Ovary (tissue), 7 donors: ENCODE measurements at regions not wholly inside any gene's neighbourhood (a gene's known extent, or its start where the extent isn't known, plus 50 kb on each side); places are given as distances from the start of the nearest gene placed in this dataset.

Source experiments
- DNase-seq, 5 donors: peaks; one replicate each; pipeline ENCODE4 v3.0.0-alpha.2; 2019 to 2020
- H3K27ac ChIP-seq, 2 donors: fragments of 200-600 bp; one replicate each; pipeline versions ENCODE4 v1.5.1 to v1.8.0; 2019 to 2022
- H3K27me3 ChIP-seq: fragments of 200-600 bp; one replicate; pipeline ENCODE4 v1.8.0; 2022
- H3K36me3 ChIP-seq: fragments of 200-600 bp; sonication (generic); one replicate; pipeline ENCODE4 v1.5.1; 2019
- H3K4me1 ChIP-seq: one replicate; pipeline ENCODE4 v1.8.1; 2013; ENCODE audit warnings: mild to moderate bottlenecking, moderate library complexity; ENCODE audit not compliant: insufficient read depth
- H3K4me3 ChIP-seq: fragments of 200-600 bp; sonication (generic); one replicate; pipeline ENCODE4 v1.5.1; 2017
- H3K9me3 ChIP-seq, 2 donors: fragments of 200-600 bp in 1 of 2; sonication (generic) in 1 of 2; one replicate each; pipeline versions ENCODE4 v1.5.1 to v1.8.1; 2013 to 2019; ENCODE audit warnings: mild to moderate bottlenecking in 1 of 2, moderate library complexity in 1 of 2
- EP300 ChIP-seq: sonication (generic); formaldehyde crosslinking; IDR thresholded peaks from one replicate; pipeline ENCODE4 v1.6.1; 2017; ENCODE audit warnings: antibody characterized with exemption
- POLR2A ChIP-seq: fragments of 450-650 bp; IDR thresholded peaks from one replicate; pipeline ENCODE4 v1.6.1; 2017; ENCODE audit warnings: antibody characterized with exemption, mild to moderate bottlenecking, moderate library complexity
- WGBS, 3 donors: extraction: QIAGEN DNeasy Blood & Tissue Kit in 1 of 3; methylation state at CpG; one replicate each; pipeline versions ENCODE4 v1.1.5 to v1.1.7; 2013 to 2017; 5-methylcytosine and 5-hydroxymethylcytosine counted together
- intact Hi-C, 4 donors: fragments of 100-400 bp; cut with DNase I; formaldehyde crosslinking; loops; one replicate each; pipeline versions ENCODE4 v1.11.0 to v1.15.1; 2022 to 2023
- TF ChIP-seq, protein P1 (sequence below), 3 donors: fragments of 450-650 bp in 2 of 3; fragments of 200-600 bp in 1 of 3; IDR thresholded peaks; one replicate each; pipeline versions ENCODE4 v1.5.1 to v1.8.0; 2016 to 2022; ENCODE audit warnings: antibody characterized with exemption in 3 of 3, mild to moderate bottlenecking in 1 of 3
- donor health status: DM: no; HTN: no; CAD: no; lungs with moderate emphysema.
- donor health status: DM: no; HTN: no; CAD: no.
- donor health status: Bipolar disorder and iron deficiency.
- donor health status: DM: no; HTN: no; CAD: no.
- donor health status: DM: yes; HTN: yes; CAD: no.

- Histone ChIP-seq H3K4me3 (no peak overlapping the region), H3K4me1 (no peaks in the 10 kb centered on the region), H3K36me3 (no peaks in the 10 kb centered on the region), H3K27ac (no peak overlapping the region), H3K27me3 (no peaks in the 10 kb centered on the region), H3K9me3 (no peaks in the 10 kb centered on the region)
- no peak for DNase-seq
- 86 to 92% (median 89%) methylated on average over 2 of the region's 2 CpGs for WGBS, 3 donors
- intact Hi-C loops: no loop called here
- TF ChIP-seq POLR2A: no peak
- TF ChIP-seq, protein P1, sequence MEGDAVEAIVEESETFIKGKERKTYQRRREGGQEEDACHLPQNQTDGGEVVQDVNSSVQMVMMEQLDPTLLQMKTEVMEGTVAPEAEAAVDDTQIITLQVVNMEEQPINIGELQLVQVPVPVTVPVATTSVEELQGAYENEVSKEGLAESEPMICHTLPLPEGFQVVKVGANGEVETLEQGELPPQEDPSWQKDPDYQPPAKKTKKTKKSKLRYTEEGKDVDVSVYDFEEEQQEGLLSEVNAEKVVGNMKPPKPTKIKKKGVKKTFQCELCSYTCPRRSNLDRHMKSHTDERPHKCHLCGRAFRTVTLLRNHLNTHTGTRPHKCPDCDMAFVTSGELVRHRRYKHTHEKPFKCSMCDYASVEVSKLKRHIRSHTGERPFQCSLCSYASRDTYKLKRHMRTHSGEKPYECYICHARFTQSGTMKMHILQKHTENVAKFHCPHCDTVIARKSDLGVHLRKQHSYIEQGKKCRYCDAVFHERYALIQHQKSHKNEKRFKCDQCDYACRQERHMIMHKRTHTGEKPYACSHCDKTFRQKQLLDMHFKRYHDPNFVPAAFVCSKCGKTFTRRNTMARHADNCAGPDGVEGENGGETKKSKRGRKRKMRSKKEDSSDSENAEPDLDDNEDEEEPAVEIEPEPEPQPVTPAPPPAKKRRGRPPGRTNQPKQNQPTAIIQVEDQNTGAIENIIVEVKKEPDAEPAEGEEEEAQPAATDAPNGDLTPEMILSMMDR (IDR thresholded peaks at IDR 0.05): no peak
- no peak for TF ChIP-seq EP300
These were observed 732.2 kb downstream of the GALR1 start for GRCh38 chr18:77981874-77982273.

DNA sequence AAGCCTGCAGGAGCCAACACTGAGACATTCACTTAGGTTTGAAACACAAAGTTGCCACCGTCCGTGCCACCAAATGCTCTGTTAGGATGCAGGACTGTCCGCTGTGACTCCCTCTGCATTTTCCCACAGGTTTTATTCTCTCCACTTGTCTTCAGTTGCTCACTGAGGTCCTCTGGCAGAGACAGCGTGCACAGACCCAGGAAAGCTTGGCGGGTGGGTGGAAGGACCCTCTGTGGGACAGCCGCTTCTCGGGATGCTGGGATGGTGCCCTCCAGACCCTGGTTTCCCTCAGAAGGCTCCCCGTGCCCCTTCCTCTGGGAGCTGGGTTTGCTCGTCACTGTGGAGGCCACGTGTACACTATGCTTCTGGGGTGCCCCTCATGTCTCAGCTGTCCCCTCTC, 733.6 kb downstream of the GALR1 start:
- Histone ChIP-seq H3K9me3 (no peaks in the 10 kb centered on the region), H3K4me3 (no peak overlapping the region), H3K36me3 (no peaks in the 10 kb centered on the region), H3K4me1 (no peaks in the 10 kb centered on the region), H3K27ac (no peak overlapping the region), H3K27me3 (no peaks in the 10 kb centered on the region)
- DNase-seq: no peak
- TF ChIP-seq POLR2A (no peak), EP300 (no peak)
- TF ChIP-seq, protein P1 (IDR thresholded peaks at IDR 0.05): no peak
- 82 to 91% (median 86%) methylated on average over 10 of the region's 10 CpGs for WGBS, 3 donors
- intact Hi-C loops: no loop called here

DNA sequence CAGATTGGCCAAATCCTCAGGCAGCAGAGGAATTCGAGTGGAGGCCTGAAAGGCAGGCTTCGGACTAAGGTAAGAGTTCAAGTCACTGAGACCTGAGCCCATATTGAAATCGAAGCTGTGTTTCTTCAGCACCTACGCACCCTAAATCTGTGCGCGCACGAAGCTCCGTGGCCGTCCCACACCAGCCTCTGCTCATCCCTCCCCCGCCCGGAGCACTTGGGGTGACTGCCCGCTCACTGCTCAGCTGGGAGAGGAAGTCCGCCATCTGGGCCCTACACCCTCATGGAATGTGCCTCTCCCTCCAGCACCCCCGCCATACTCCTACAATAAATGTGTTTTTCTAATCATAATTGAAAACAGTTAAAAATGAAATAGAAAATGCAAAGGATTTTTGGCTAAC, 734.5 kb downstream of the GALR1 start:
- H3K27ac ChIP-seq: no peak overlapping the region

DNA sequence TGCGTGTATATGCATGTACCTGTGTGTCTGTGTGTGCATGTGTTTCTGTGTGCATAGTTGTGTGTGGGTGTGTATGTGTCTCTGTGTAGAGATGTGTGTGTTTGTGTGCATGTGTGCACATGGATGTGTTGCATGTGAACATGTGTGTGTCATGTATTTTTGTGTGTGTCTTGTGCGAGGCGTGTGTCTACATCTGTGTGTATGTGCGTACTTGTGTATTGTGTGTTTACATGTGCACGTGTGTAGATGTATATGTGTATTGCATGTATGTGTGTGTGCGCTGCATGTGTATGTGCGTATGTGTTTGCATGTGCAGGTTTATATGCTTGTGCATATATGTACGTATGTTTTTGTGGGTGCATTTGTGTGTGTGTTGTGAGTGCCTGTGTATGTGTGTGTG, 735.2 kb downstream of the GALR1 start:
- Histone ChIP-seq H3K36me3 (no peaks in the 10 kb centered on the region), H3K9me3 (no peaks in the 10 kb centered on the region), H3K4me1 (no peaks in the 10 kb centered on the region), H3K4me3 (no peak overlapping the region), H3K27ac (no peak overlapping the region), H3K27me3 (no peaks in the 10 kb centered on the region)
- TF ChIP-seq, protein P1 (IDR thresholded peaks at IDR 0.05): no peak
- TF ChIP-seq POLR2A: no peak
- no peak for TF ChIP-seq EP300
- intact Hi-C loops: no loop called here
- 92 to 94% (median 92%) methylated on average over 8 of the region's 8 CpGs for WGBS, 3 donors
- DNase-seq: no peak

More for the DNA sequence above, 734.5 kb downstream of the GALR1 start:
- H3K36me3 ChIP-seq: no peaks in the 10 kb centered on the region
- H3K9me3 ChIP-seq: no peaks in the 10 kb centered on the region
- no peak overlapping the region for H3K4me3 ChIP-seq
- TF ChIP-seq EP300 (no peak), POLR2A (no peak)
- TF ChIP-seq, protein P1 (IDR thresholded peaks at IDR 0.05): no peak
- intact Hi-C loops: no loop called here
- 72 to 81% (median 75%) methylated on average over 14 of the region's 14 CpGs for WGBS, 3 donors
- no peaks in the 10 kb centered on the region for H3K27me3 ChIP-seq
- no peak for DNase-seq
- no peaks in the 10 kb centered on the region for H3K4me1 ChIP-seq
